Mesothelial cell of epicardium (in vitro differentiated cells): ENCODE measurements at regions not wholly inside any gene's neighbourhood (a gene's known extent, or its start where the extent isn't known, plus 50 kb on each side); places are given as distances from the start of the nearest gene placed in this dataset.

Experiments
- DNase-seq, 2 experiments: peaks; one replicate each; pipeline ENCODE4 v3.0.0; 2021; ENCODE audit warnings: low spot score in 2 of 2; ENCODE audit not compliant: unreplicated experiment in 2 of 2
- H3K27ac Mint-ChIP-seq: 2 replicates; pipeline ENCODE4 v1.8.0; 2021; ENCODE audit warnings: mixed read lengths
- H3K27me3 Mint-ChIP-seq: 2 replicates; pipeline ENCODE4 v1.8.0; 2021; ENCODE audit warnings: low read depth, mixed read lengths
- H3K36me3 Mint-ChIP-seq: 2 replicates; pipeline ENCODE4 v1.8.0; 2021; ENCODE audit warnings: mixed read lengths
- H3K4me1 Mint-ChIP-seq: 2 replicates; pipeline ENCODE4 v1.8.0; 2021; ENCODE audit warnings: mixed read lengths
- H3K4me3 Mint-ChIP-seq: 2 replicates; pipeline ENCODE4 v1.8.0; 2021; ENCODE audit warnings: mild to moderate bottlenecking, moderate library complexity, mixed read lengths
- H3K9me3 Mint-ChIP-seq: 2 replicates; pipeline ENCODE4 v1.8.0; 2021; ENCODE audit warnings: mixed read lengths
- TF ChIP-seq, protein P1 (sequence below): fragments of 200-600 bp; sonication (generic); IDR thresholded peaks from one replicate; pipeline ENCODE4 v1.5.0; 2021; ENCODE audit warnings: antibody characterized with exemption; ENCODE audit not compliant: unreplicated experiment

GRCh38 chr2:35510636-35511035 is 844.9 kb upstream of the CRIM1 start:
- TF ChIP-seq, protein P1, sequence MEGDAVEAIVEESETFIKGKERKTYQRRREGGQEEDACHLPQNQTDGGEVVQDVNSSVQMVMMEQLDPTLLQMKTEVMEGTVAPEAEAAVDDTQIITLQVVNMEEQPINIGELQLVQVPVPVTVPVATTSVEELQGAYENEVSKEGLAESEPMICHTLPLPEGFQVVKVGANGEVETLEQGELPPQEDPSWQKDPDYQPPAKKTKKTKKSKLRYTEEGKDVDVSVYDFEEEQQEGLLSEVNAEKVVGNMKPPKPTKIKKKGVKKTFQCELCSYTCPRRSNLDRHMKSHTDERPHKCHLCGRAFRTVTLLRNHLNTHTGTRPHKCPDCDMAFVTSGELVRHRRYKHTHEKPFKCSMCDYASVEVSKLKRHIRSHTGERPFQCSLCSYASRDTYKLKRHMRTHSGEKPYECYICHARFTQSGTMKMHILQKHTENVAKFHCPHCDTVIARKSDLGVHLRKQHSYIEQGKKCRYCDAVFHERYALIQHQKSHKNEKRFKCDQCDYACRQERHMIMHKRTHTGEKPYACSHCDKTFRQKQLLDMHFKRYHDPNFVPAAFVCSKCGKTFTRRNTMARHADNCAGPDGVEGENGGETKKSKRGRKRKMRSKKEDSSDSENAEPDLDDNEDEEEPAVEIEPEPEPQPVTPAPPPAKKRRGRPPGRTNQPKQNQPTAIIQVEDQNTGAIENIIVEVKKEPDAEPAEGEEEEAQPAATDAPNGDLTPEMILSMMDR: no peak
- Mint-ChIP-seq H3K9me3 (peaks cover 27% of the 10 kb centered on the region), H3K27me3 (no peaks in the 10 kb centered on the region), H3K4me3 (no peak overlapping the region), H3K4me1 (no peaks in the 10 kb centered on the region), H3K27ac (no peak overlapping the region), H3K36me3 (no peaks in the 10 kb centered on the region)
- DNase-seq: no peak

- H3K4me3 Mint-ChIP-seq: no peak overlapping the region
- TF ChIP-seq, protein P1: no peak
- no peaks in the 10 kb centered on the region for H3K4me1 Mint-ChIP-seq
- peaks cover 17% of the 10 kb centered on the region for H3K9me3 Mint-ChIP-seq
- DNase-seq: no peak
- H3K27ac Mint-ChIP-seq: no peak overlapping the region
- no peaks in the 10 kb centered on the region for H3K27me3 Mint-ChIP-seq
- H3K36me3 Mint-ChIP-seq: no peaks in the 10 kb centered on the region
These were observed 847.0 kb upstream of the CRIM1 start for GRCh38 chr2:35508601-35509000.

- Mint-ChIP-seq H3K9me3 (no peaks in the 10 kb centered on the region), H3K4me3 (no peak overlapping the region), H3K4me1 (no peaks in the 10 kb centered on the region), H3K36me3 (no peaks in the 10 kb centered on the region), H3K27me3 (no peaks in the 10 kb centered on the region), H3K27ac (no peak overlapping the region)
- TF ChIP-seq, protein P1: no peak
- no peak for DNase-seq
These were observed 851.2 kb upstream of the CRIM1 start for GRCh38 chr2:35504419-35504818.

DNA sequence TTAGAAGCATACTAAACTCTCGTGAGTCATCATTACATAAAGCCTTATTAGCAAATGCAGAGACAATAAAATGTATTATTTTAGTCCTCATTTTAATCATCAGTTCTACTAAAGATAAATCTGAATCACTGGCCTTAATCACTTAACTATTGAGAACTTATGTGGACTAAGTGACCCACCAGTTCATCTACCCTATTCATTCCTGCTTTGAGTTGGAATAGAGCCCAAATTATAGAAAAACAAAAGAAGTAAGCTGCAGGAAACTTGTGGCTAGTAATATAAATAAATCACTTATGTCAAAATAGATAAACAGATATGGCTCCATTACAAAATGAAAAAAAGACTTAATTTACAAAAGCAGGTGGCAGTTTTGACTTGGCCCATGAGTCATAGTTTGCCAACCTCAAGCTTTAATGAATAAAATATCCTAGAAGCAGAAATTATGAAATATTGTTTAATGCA is 851.8 kb upstream of the CRIM1 start:
- H3K9me3 Mint-ChIP-seq: peaks cover 3% of the 10 kb centered on the region
- no peaks in the 10 kb centered on the region for H3K36me3 Mint-ChIP-seq
- H3K27ac Mint-ChIP-seq: no peak overlapping the region
- TF ChIP-seq, protein P1: no peak
- no peaks in the 10 kb centered on the region for H3K4me1 Mint-ChIP-seq
- H3K4me3 Mint-ChIP-seq: no peak overlapping the region
- DNase-seq: no peak
- no peaks in the 10 kb centered on the region for H3K27me3 Mint-ChIP-seq

GRCh38 chr2:35503311-35503710 is 852.3 kb upstream of the CRIM1 start:
- no peaks in the 10 kb centered on the region for H3K4me1 Mint-ChIP-seq
- TF ChIP-seq, protein P1: no peak
- no peak overlapping the region for H3K4me3 Mint-ChIP-seq
- H3K27ac Mint-ChIP-seq: no peak overlapping the region
- DNase-seq: no peak
- H3K27me3 Mint-ChIP-seq: no peaks in the 10 kb centered on the region
- no peaks in the 10 kb centered on the region for H3K36me3 Mint-ChIP-seq
- H3K9me3 Mint-ChIP-seq: peaks cover 6% of the 10 kb centered on the region

DNA sequence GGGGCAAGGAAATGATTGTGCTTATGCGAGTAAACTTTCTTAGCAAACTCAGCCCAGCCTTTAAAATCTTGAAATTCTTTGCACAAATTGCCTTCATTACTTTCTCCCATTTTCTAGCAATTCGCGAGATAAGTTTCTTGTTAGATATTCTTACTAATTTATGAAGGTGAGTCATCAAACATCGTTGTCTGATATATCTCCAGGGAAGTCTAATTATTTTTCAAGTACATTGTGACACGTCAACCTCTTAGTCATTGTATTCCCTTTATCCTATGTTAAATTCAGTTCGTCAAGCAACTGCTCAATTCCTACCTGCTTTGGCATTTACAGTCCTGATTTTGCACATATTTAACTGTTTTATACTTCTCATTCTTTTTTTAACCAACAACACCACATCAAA is 854.5 kb upstream of the CRIM1 start:
- Mint-ChIP-seq H3K27ac (no peak overlapping the region), H3K4me1 (no peaks in the 10 kb centered on the region), H3K27me3 (no peaks in the 10 kb centered on the region), H3K9me3 (peaks cover 6% of the 10 kb centered on the region), H3K36me3 (no peaks in the 10 kb centered on the region), H3K4me3 (no peak overlapping the region)
- no peak for DNase-seq
- TF ChIP-seq, protein P1: no peak
